Ascending aorta (tissue), 2 donors: ENCODE measurements at regions not wholly inside any gene's neighbourhood (a gene's known extent, or its start where the extent isn't known, plus 50 kb on each side); places are given as distances from the start of the nearest gene placed in this dataset.

Experiments
- DNase-seq, 2 donors: peaks; one replicate each; pipeline ENCODE4 v3.0.0-alpha.2; 2019; ENCODE audit warnings: low spot score in 2 of 2
- H3K27ac ChIP-seq, 2 donors: fragments of 200-600 bp; sonication (generic); one replicate each; pipeline ENCODE4 v1.5.1; 2016 to 2017; ENCODE audit warnings: mild to moderate bottlenecking in 1 of 2
- H3K27me3 ChIP-seq: fragments of 200-600 bp; sonication (generic); one replicate; pipeline ENCODE4 v1.5.1; 2017
- H3K36me3 ChIP-seq, 2 donors: fragments of 200-600 bp; sonication (generic); one replicate each; pipeline ENCODE4 v1.5.1; 2016
- H3K4me1 ChIP-seq, 2 donors: fragments of 200-600 bp; sonication (generic); one replicate each; pipeline ENCODE4 v1.5.1; 2016 to 2017; ENCODE audit warnings: mild to moderate bottlenecking in 1 of 2
- H3K4me3 ChIP-seq, 2 donors: fragments of 200-600 bp; sonication (generic); one replicate each; pipeline ENCODE4 v1.5.1; 2016 to 2017; ENCODE audit warnings: mild to moderate bottlenecking in 1 of 2
- H3K9me3 ChIP-seq, 2 donors: fragments of 200-600 bp; sonication (generic); one replicate each; pipeline ENCODE4 v1.5.1; 2016
- CTCF ChIP-seq, 3 experiments: fragments of 200-600 bp in 2 of 3; fragments of 450-650 bp in 1 of 3; sonication (generic) in 2 of 3; IDR thresholded peaks; one replicate each; pipeline ENCODE4 v1.5.1; 2016 to 2019; ENCODE audit warnings: antibody characterized with exemption in 3 of 3, mild to moderate bottlenecking in 1 of 3, moderate library complexity in 1 of 3
- intact Hi-C: fragments of 100-400 bp; cut with DNase I; formaldehyde crosslinking; loops from one replicate; pipeline ENCODE4 v1.15.1; 2023

- TF ChIP-seq CTCF (IDR thresholded peaks at IDR 0.05): no peak
- no peak for DNase-seq
- Histone ChIP-seq H3K27me3 (no peaks in the 10 kb centered on the region), H3K4me1 (no peaks in the 10 kb centered on the region), H3K27ac (no peak overlapping the region), H3K36me3 (no peaks in the 10 kb centered on the region), H3K9me3 (no peaks in the 10 kb centered on the region), H3K4me3 (no peak overlapping the region)
- intact Hi-C loops: no loop called here
Observed at GRCh38 chr4:108432418-108432817, 188.0 kb upstream of the RPL34 start.

GRCh38 chr4:108431986-108432385 lies 188.4 kb upstream of the RPL34 start:
- no peaks in the 10 kb centered on the region for H3K9me3 ChIP-seq
- DNase-seq: no peak
- no peak overlapping the region for H3K27ac ChIP-seq
- H3K27me3 ChIP-seq: no peaks in the 10 kb centered on the region
- intact Hi-C loops: no loop called here
- H3K36me3 ChIP-seq: no peaks in the 10 kb centered on the region
- no peaks in the 10 kb centered on the region for H3K4me1 ChIP-seq
- TF ChIP-seq CTCF (IDR thresholded peaks at IDR 0.05): no peak
- no peak overlapping the region for H3K4me3 ChIP-seq

- Histone ChIP-seq H3K4me3 (no peak overlapping the region), H3K27me3 (no peaks in the 10 kb centered on the region), H3K9me3 (no peaks in the 10 kb centered on the region), H3K36me3 (no peaks in the 10 kb centered on the region), H3K27ac (no peak overlapping the region), H3K4me1 (no peaks in the 10 kb centered on the region)
- intact Hi-C loops: no loop called here
- no peak for TF ChIP-seq CTCF (IDR thresholded peaks at IDR 0.05)
- DNase-seq: no peak
Observed at GRCh38 chr4:108430921-108431320, 189.5 kb upstream of the RPL34 start.

GRCh38 chr4:108429662-108430061 lies 190.7 kb upstream of the RPL34 start:
- no peak for DNase-seq
- Histone ChIP-seq H3K27me3 (no peaks in the 10 kb centered on the region), H3K36me3 (no peaks in the 10 kb centered on the region), H3K4me3 (no peak overlapping the region), H3K9me3 (no peaks in the 10 kb centered on the region), H3K27ac (no peak overlapping the region), H3K4me1 (no peaks in the 10 kb centered on the region)
- TF ChIP-seq CTCF (IDR thresholded peaks at IDR 0.05): no peak
- intact Hi-C loops: no loop called here

DNA sequence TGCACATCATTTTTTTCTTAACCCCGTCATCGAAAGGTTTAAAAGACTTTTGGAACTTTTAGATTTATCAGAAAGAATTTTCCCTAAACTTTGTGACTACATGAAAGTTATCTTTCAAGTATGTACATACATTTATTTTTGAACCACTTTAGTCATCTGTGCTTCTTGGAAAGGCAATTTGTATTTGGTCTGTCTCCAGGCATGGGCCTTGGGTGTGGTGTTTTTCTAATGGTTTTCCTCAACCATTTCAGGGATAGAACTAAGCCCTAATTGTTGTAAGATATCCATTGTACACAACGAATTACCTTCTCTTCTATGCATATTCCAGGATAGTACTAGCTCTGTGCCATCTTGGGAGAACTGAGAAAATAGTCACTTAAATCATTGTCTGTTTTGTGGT lies 191.5 kb upstream of the RPL34 start:
- no peak overlapping the region for H3K4me3 ChIP-seq
- no peak for TF ChIP-seq CTCF (IDR thresholded peaks at IDR 0.05)
- DNase-seq: no peak
- intact Hi-C loops: no loop called here
- no peak overlapping the region for H3K27ac ChIP-seq
- H3K36me3 ChIP-seq: no peaks in the 10 kb centered on the region
- H3K4me1 ChIP-seq: no peaks in the 10 kb centered on the region
- no peaks in the 10 kb centered on the region for H3K9me3 ChIP-seq
- H3K27me3 ChIP-seq: no peaks in the 10 kb centered on the region

DNA sequence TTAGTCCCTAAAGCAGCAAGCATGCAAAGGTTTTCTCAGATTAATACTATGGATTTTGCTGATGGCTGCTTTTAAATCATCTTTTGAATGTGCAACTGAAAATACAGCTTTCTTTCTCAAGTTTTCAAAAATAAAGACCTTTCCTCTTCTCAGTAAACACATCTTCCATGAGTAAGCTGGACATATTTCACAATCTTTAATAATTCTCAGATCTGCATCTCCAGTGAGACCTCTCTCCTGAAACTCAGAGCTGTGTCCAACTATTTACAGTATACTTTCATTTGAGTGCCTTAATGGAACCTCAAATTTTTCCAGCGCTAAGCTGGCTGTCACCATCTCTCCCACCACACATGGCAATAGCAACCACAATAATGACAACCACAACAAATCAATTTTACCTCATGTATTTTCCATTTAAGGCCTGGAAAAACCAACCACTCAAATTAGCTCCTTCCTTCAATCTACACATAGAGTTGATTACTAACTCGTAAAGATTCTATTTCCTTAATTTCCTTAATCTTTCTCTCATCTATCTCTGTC lies 192.4 kb upstream of the RPL34 start:
- Histone ChIP-seq H3K27ac (no peak overlapping the region), H3K4me3 (no peak overlapping the region), H3K36me3 (no peaks in the 10 kb centered on the region), H3K9me3 (no peaks in the 10 kb centered on the region), H3K4me1 (no peaks in the 10 kb centered on the region), H3K27me3 (no peaks in the 10 kb centered on the region)
- no peak for TF ChIP-seq CTCF (IDR thresholded peaks at IDR 0.05)
- intact Hi-C loops: no loop called here
- DNase-seq: no peak
